Islet of Langerhans (tissue), 1 donor: ENCODE measurements at regions not wholly inside any gene's neighbourhood (a gene's known extent, or its start where the extent isn't known, plus 50 kb on each side); places are given as distances from the start of the nearest gene placed in this dataset.
"Not testable (repeated sequence)": the region's sequence is repeated elsewhere in the genome, so short reads cannot be mapped to it uniquely, and the experiment has no call there.

Experiments used
- FAIRE-seq: peaks from one replicate; lab custom pipeline; 2011; peaks lifted over from hg19 to GRCh38; lab: Jason Lieb, UNC

DNA sequence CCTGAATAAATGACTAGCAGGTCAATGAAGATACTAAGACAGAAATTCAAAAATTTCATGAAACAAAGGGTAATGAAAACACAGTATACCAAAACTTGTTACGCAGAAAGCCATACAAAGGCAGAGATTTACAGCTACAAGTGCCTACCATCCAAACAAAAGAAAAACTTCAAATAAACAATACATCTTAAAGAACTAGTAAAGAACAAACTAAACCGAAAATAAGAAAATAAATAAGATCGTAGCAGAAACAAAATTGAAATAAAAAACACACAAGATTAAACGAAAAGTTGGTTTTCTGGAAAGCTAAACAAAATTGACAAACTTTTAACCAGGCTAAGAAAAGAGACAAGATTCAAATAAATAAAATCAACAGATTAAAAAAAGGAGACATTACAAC lies 51.5 kb downstream of the VPREB1 start:
- not testable (repeated sequence) for FAIRE-seq

- FAIRE-seq, result not testable (repeated sequence)
These were observed 52.7 kb downstream of the VPREB1 start for GRCh38 chr22:22297159-22297793.

- not testable (repeated sequence) for FAIRE-seq
These were observed 53.4 kb downstream of the VPREB1 start for GRCh38 chr22:22297794-22298653.

DNA sequence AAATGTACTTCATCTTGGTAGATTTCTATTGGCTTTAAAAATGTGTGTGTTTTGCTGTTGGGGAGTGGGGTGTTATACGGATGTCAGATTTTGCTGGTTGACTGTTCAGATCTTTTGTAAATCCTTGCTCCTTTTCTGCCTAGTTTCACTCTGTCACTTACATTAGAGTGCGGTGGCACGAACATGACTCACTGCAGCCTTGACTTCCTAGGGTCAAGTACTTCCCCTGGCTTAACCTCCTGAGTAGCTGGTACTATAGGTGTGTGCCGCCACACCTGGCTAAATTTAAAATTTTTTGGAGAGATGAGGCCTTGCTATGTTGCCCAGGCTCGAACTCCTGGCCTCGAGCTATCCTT lies 54.0 kb downstream of the VPREB1 start:
- not testable (repeated sequence) for FAIRE-seq

DNA sequence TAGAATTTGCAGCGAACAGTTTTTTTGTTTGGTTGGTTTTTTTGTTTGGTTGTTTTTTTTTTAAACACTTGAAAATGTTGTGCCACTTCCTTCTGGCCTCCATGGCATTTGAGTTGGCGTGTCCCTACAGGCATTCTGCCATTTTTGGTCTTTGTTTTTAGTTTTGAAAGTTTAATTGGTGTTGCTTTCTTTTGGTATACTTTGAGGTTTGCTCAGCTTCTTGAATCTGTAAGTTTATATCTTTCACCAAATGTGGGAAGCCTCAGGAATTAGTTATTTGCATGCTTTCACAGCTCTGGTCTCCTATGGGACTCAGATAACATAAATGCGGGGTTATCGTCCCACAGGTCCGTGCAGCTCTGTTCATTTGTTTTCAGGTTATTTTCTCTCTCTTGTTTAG lies 55.9 kb downstream of the VPREB1 start:
- not testable (repeated sequence) for FAIRE-seq

DNA sequence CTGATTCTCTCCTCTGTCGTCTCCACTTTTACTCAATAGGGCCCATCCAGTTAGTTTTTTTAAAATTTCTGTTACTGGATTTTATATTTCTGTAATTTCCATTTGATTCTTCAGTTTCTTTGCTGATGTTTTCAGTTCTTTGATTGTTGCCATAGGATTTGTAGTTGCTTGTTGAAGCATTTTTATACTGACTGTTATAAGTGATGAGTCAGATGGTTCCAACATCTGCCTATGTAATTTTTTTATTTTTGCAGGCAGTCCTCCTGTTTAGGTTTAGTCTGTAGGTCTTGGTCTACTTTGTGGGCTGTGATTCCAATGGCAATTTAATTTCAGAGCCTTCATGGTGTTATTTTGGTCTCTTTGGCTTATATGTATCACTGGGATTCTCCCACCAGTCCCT lies 56.4 kb downstream of the VPREB1 start:
- FAIRE-seq, result not testable (repeated sequence)

GRCh38 chr22:22316589-22316988 lies 72.0 kb downstream of the VPREB1 start:
- FAIRE-seq, result no peak

DNA sequence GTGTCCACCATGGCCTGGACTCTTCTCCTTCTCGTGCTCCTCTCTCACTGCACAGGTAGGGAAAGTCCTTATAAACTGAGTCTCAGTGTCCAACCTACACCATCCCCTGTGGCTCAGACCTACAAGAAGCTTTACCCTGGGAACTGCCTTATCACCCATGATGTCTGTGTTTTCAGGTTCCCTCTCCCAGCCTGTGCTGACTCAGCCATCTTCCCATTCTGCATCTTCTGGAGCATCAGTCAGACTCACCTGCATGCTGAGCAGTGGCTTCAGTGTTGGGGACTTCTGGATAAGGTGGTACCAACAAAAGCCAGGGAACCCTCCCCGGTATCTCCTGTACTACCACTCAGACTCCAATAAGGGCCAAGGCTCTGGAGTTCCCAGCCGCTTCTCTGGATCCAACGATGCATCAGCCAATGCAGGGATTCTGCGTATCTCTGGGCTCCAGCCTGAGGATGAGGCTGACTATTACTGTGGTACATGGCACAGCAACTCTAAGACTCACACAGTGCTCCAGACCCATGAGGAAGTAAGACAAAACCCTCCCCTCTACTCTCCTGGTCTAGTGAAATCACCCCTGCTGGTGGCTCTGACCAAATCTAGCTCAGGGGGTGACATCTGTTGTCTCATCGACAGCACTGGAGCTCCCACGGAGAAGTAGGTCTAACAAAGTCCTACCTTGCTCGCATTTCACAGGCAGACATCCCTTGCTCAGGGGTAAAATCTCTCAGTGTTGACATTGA lies 74.3 kb downstream of the VPREB1 start:
- FAIRE-seq, result no peak

- not testable (repeated sequence) for FAIRE-seq
These were observed 77.4 kb downstream of the VPREB1 start for GRCh38 chr22:22321743-22322611.

DNA sequence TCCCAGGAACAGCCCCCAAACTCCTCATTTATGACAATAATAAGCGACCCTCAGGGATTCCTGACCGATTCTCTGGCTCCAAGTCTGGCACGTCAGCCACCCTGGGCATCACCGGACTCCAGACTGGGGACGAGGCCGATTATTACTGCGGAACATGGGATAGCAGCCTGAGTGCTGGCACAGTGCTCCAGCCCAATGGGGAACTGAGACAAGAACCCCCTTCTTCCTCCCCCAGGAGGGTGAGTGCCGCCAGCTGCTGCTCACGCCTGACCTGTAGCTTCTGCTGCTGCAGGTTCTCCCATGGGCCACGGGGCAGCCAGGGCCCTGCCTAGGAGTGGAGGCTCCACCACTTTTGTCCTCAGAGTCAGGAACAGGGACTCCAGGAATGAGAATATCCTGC lies 78.2 kb downstream of the VPREB1 start:
- no peak for FAIRE-seq

DNA sequence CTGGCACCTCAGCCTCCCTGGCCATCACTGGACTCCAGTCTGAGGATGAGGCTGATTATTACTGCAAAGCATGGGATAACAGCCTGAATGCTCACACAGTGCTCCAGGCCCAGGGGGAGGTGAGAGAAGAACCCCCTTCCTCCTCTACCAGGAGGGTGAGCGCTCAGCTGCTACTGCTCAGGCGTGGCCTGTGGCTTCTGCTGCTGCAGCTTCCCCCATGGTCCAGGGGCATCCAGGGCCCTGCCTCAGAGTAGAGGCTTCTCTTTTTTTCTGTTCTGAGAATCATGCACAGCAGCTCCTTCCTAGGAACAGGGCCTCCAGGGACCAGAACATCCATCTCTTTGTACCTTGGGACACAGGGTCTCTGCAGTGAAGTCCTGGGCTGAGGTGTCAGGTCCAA lies 83.1 kb downstream of the VPREB1 start:
- FAIRE-seq, result no peak

- FAIRE-seq, result no peak
These were observed 85.2 kb downstream of the VPREB1 start for GRCh38 chr22:22329792-22330191.

DNA sequence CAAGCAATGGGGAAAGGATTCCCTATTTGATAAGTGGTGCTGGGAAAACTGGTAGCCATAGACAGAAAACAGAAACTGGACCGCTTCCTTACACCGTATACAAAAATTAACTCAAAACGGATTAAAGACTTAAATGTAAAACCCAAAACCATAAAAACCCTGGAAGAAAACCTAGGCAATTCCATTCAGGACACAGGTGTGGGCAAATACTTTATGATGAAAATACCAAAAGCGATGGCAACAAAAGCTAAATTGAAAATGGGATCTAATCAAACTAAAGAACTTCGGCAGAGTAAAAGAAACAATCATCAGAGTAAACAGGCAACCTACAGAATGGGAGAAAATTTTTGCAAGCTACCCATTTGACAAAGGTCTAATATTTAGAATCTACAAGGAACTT lies 91.1 kb downstream of the VPREB1 start:
- FAIRE-seq, result not testable (repeated sequence)

DNA sequence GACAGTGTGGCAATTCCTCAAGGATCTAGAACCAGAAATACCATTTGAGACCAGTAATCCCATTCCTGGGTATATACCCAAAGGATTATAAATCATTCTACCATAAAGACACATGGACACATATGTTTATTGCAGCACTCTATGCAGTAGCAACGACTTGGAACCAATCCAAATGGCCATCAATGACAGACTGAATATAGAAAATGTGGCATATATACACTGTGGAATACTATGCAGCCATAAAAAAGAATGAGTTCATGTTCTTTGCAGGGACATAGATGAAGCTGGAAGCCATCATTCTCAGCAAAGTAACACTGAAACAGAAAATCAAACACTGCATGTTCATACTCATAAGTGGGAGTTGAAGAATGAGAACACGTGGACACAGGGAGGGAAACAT lies 91.7 kb downstream of the VPREB1 start:
- not testable (repeated sequence) for FAIRE-seq

DNA sequence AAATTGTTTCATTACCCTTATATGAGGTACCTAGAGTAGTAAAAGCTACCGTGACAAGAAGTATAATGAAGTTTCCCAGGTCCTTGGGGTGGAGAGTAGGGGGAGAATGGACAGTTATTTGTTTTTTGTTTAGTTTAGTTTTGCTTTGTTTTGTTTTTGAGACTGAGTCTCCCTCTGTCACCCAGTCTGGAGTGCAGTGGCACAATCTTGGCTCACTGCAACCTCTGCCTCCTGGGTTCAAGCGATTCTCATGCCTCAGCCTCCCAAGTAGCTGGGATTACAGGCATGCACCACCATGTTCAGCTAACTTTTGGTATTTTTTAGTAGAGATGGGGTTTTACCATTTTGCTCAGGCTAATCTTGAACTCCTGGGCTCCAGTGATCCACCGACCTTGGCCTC lies 94.2 kb downstream of the VPREB1 start:
- not testable (repeated sequence) for FAIRE-seq

DNA sequence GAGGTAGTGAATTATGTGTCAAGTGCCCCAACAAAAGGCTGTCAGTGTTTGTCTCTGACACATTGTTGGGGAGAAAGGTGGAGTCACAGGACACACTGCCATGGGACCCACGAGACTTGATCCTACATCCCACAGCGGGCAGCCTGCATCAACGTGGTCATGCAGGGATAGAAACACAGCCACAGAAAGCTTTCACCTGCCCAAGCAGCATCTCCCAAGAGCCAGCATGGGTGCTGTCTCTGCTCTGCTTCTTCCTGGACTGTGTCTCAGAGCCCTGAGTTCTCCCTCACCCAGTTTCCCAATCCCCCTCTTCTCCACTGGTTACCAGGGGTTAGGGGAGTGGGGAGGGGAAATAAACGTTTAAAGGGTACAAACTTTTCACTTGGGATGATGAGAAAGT lies 97.2 kb downstream of the VPREB1 start:
- FAIRE-seq, result no peak

DNA sequence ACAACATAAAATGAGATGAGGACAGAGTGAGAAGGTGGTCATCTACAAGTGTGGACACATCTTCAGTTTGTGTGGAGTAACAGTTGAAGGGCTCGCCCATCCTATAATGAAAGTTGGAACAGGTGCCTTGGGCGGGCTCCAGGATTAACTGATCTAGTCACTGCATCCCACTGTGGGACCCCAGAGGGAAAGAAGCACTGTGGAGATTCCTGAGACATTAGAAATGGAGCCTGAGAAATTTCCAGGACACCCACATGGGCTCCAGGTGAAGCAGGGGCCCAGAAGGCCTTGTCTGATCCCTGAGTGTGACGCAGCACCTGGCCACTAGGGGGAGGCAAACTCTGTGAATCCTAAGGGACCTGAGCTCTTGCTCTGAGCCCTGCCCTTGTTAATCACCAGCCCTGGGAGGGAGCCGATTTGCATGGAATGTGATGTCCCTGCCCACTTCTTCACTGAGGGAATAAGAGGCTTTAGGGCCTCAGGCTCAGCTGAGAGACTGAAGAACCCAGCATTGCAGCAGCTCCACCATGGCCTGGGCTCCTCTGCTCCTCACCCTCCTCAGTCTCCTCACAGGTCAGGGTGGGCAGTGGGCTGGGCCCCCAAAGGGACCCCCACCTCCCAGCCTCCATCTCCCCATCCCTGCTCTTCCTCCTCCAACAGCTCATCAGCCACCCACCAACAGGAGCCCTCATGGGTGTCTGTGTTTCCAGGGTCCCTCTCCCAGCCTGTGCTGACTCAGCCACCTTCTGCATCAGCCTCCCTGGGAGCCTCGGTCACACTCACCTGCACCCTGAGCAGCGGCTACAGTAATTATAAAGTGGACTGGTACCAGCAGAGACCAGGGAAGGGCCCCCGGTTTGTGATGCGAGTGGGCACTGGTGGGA lies 98.4 kb downstream of the VPREB1 start:
- FAIRE-seq, result no peak

GRCh38 chr22:22343581-22344296 lies 99.2 kb downstream of the VPREB1 start:
- no peak for FAIRE-seq

DNA sequence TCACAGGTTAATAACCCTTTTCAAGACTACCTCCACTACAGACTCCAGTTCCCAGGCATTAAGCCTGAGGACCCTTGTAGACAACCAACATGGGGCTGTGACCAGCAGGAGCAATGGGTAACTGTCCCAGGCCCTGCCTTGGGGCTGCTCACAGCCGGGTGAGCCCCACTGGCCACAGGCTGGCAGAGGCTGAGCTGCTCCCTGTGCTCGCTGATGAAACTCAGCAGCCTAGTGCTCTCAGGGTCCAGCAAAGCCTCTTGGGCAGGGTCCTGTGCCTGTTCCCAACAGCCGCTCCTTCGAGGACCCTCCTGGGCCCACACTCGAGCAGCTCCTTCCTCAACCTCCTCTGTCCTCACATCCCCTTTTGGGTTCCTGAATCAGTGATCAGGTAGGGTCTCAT lies 99.8 kb downstream of the VPREB1 start:
- FAIRE-seq, result no peak

GRCh38 chr22:22345781-22346180 lies 101.2 kb downstream of the VPREB1 start:
- FAIRE-seq, result no peak
